Stomach smooth muscle (tissue), 2 donors: ENCODE measurements at regions not wholly inside any gene's neighbourhood (a gene's known extent, or its start where the extent isn't known, plus 50 kb on each side); places are given as distances from the start of the nearest gene placed in this dataset.
"Not testable (repeated sequence)": the region's sequence is repeated elsewhere in the genome, so short reads cannot be mapped to it uniquely, and the experiment has no call there.

Source experiments
- H3K27ac ChIP-seq: one replicate; pipeline ENCODE4 v1.7.0; 2013; ENCODE audit warnings: mild to moderate bottlenecking, low read length, inconsistent platforms
- H3K27me3 ChIP-seq, 2 donors: one replicate each; pipeline ENCODE4 v1.7.0; 2013; ENCODE audit warnings: low read length in 2 of 2; ENCODE audit not compliant: insufficient read depth in 2 of 2, control insufficient read depth in 1 of 2
- H3K36me3 ChIP-seq, 2 donors: one replicate each; pipeline ENCODE4 v1.7.0; 2013; ENCODE audit warnings: low read length in 2 of 2; ENCODE audit not compliant: control insufficient read depth in 2 of 2, insufficient read depth in 2 of 2
- H3K4me1 ChIP-seq: one replicate; pipeline ENCODE4 v1.7.0; 2013; ENCODE audit warnings: low read length; ENCODE audit not compliant: control insufficient read depth, insufficient read depth
- H3K4me3 ChIP-seq, 2 donors: one replicate each; pipeline ENCODE4 v1.7.0; 2013; ENCODE audit warnings: low read length in 2 of 2
- H3K9ac ChIP-seq, 2 donors: one replicate each; pipeline ENCODE4 v1.7.0; 2013; ENCODE audit warnings: low read length in 2 of 2, mild to moderate bottlenecking in 1 of 2
- H3K9me3 ChIP-seq, 2 donors: one replicate each; pipeline ENCODE4 v1.7.0; 2013; ENCODE audit warnings: low read length in 2 of 2; ENCODE audit not compliant: control insufficient read depth in 2 of 2
- donor health status: healthy.
- donor health status: Pancreatic carcinoma.

DNA sequence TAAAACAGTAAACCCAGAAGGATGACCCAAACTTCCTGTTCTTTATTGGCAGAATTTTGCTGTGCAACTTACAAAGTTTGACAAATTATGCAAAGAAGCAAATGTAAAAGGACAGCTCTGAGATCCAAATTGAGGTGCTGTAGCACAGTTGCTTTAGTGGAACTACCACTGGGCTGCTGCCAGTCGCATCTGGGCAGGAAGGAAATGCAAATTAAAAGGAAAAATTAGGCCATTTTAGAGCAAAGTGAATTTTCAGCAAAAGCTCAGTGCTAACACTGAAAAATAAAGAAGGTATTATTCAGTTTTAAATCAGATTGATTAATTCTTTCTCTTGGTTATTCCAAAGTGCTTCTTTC lies 104.5 kb downstream of the ZMAT3 start:
- Histone ChIP-seq H3K27me3 (no peaks in the 10 kb centered on the region), H3K36me3 (no peaks in the 10 kb centered on the region), H3K27ac (no peak overlapping the region), H3K4me1 (peaks cover 3% of the 10 kb centered on the region), H3K9me3 (no peaks in the 10 kb centered on the region), H3K4me3 (peak overlapping the region in 1 of 2 donors; percentile 9), H3K9ac (peak overlapping the region in 1 of 2 donors; percentile 7)

- Histone ChIP-seq H3K9ac (peak overlapping the region in 1 of 2 donors; percentile 7), H3K4me3 (peak overlapping the region in 1 of 2 donors; percentile 9), H3K27me3 (no peaks in the 10 kb centered on the region), H3K9me3 (no peaks in the 10 kb centered on the region), H3K4me1 (peaks cover 3% of the 10 kb centered on the region), H3K27ac (no peak overlapping the region), H3K36me3 (no peaks in the 10 kb centered on the region)
Observed at GRCh38 chr3:178966299-178967176, 105.1 kb downstream of the ZMAT3 start.

DNA sequence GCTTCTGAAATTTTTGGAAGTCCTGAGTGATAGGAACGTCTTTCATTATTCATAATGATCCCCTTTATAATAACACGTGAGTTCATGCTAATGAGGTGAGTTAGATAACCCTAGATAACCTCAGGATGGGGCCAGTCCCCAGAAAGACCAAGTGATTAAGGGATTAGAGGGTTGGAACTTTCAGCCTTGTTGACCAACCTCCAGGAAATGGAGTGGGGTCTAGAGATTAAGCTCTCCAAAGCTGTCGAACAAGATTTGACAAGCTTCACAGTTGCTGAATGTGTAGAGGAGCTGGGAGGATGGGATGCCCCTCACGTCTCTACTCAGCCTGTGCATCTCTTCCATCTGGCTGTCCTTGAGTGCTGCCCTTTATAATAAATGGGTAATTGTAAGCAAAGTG lies 107.1 kb downstream of the ZMAT3 start:
- Histone ChIP-seq H3K36me3 (no peaks in the 10 kb centered on the region), H3K9ac (no peak overlapping the region), H3K27me3 (no peaks in the 10 kb centered on the region), H3K4me1 (peaks cover 3% of the 10 kb centered on the region), H3K27ac (no peak overlapping the region), H3K4me3 (no peak overlapping the region), H3K9me3 (no peaks in the 10 kb centered on the region)

DNA sequence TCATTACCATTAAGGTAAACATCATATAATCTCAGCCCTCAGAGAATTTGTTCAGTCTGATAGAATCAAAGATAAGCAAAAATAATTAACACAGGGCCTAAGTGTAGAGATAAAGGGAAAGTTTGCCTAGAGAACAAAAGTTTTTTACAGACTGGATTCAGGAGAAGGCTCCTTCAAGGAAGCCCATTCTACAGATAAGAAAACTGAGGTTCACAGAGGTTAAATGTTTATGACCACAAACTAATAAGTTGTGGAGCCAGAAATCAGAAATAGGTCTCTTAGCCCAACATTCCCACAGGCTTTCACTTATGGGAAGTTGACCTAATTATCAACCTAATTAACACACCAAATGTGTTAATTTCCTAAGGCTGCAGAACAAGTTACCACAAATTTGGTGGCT lies 110.7 kb downstream of the ZMAT3 start:
- no peaks in the 10 kb centered on the region for H3K9me3 ChIP-seq
- H3K4me3 ChIP-seq, result no peak overlapping the region
- H3K27me3 ChIP-seq, result no peaks in the 10 kb centered on the region
- no peak overlapping the region for H3K27ac ChIP-seq
- H3K4me1 ChIP-seq, result no peaks in the 10 kb centered on the region
- no peaks in the 10 kb centered on the region for H3K36me3 ChIP-seq
- no peak overlapping the region for H3K9ac ChIP-seq

GRCh38 chr3:178960181-178960580 lies 111.4 kb downstream of the ZMAT3 start:
- Histone ChIP-seq H3K9me3 (no peaks in the 10 kb centered on the region), H3K9ac (no peak overlapping the region), H3K27me3 (no peaks in the 10 kb centered on the region), H3K27ac (no peak overlapping the region), H3K36me3 (no peaks in the 10 kb centered on the region), H3K4me1 (no peaks in the 10 kb centered on the region), H3K4me3 (no peak overlapping the region)

- no peaks in the 10 kb centered on the region for H3K27me3 ChIP-seq
- H3K36me3 ChIP-seq, result no peaks in the 10 kb centered on the region
Observed at GRCh38 chr3:178950676-178951075, 120.9 kb downstream of the ZMAT3 start.

DNA sequence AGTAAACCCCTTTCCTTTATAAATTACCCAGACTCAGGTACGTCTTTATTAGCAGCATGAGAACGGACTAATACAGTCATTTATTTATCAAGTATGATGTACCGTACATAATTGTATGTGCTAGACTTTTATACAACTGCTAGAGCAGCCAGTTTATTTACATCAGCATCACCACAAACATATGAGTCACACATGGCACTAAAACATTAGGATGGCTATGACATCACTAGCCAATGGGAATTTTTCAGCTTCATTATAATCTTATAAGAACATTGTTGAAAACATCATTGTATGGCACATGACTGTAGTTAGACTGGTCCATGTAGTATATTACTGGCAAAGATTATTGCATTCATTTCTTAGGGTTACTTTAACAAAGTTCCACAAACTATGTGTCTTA lies 121.7 kb downstream of the ZMAT3 start:
- Histone ChIP-seq H3K36me3 (no peaks in the 10 kb centered on the region), H3K27ac (no peak overlapping the region), H3K27me3 (no peaks in the 10 kb centered on the region), H3K9me3 (peaks cover 0 to 2% of the 10 kb centered on the region in 2 donors), H3K4me1 (no peaks in the 10 kb centered on the region), H3K4me3 (no peak overlapping the region), H3K9ac (no peak overlapping the region)

More at GRCh38 chr3:178950676-178951075, 120.9 kb downstream of the ZMAT3 start:
- H3K4me3 ChIP-seq, result no peak overlapping the region
- H3K27ac ChIP-seq, result no peak overlapping the region
- H3K4me1 ChIP-seq, result no peaks in the 10 kb centered on the region
- peaks cover 0 to 2% of the 10 kb centered on the region in 2 donors for H3K9me3 ChIP-seq
- no peak overlapping the region for H3K9ac ChIP-seq

- Histone ChIP-seq H3K27me3 (no peaks in the 10 kb centered on the region), H3K27ac (no peak overlapping the region), H3K9ac (no peak overlapping the region), H3K36me3 (no peaks in the 10 kb centered on the region), H3K4me3 (no peak overlapping the region), H3K4me1 (no peaks in the 10 kb centered on the region), H3K9me3 (peaks cover 0 to 2% of the 10 kb centered on the region in 2 donors)
Observed at GRCh38 chr3:178948546-178948945, 123.1 kb downstream of the ZMAT3 start.

GRCh38 chr3:178947738-178948137 lies 123.9 kb downstream of the ZMAT3 start:
- H3K4me3 ChIP-seq, result no peak overlapping the region
- peaks cover 0 to 2% of the 10 kb centered on the region in 2 donors for H3K9me3 ChIP-seq
- H3K36me3 ChIP-seq, result no peaks in the 10 kb centered on the region
- H3K27me3 ChIP-seq, result no peaks in the 10 kb centered on the region
- no peaks in the 10 kb centered on the region for H3K4me1 ChIP-seq
- no peak overlapping the region for H3K27ac ChIP-seq
- H3K9ac ChIP-seq, result no peak overlapping the region

DNA sequence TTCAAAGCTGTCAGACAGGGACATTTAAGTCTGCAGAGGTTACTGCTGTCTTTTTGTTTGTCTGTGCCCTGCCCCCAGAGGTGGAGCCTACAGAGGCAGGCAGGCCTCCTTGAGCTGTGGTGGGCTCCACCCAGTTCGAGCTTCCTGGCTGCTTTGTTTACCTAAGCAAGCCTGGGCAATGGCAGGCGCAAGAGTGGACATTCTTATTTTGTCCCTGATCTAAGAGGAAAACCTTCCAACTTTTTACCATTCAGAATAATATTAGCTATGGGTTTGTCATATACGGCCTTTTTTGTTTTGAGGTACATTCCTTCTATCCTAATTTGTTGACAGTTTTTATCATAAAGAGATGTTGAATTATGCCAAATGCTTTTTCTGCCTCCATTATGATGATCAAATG lies 129.3 kb downstream of the ZMAT3 start:
- not testable (repeated sequence) for H3K27ac ChIP-seq, H3K4me3 ChIP-seq, H3K27me3 ChIP-seq, H3K9ac ChIP-seq, H3K9me3 ChIP-seq, H3K4me1 ChIP-seq, H3K36me3 ChIP-seq

GRCh38 chr3:178930116-178930515 lies 141.5 kb downstream of the ZMAT3 start:
- peaks cover 8 to 10% of the 10 kb centered on the region in 2 donors for H3K9me3 ChIP-seq
- no peaks in the 10 kb centered on the region for H3K27me3 ChIP-seq
- no peak overlapping the region for H3K4me3 ChIP-seq
- no peaks in the 10 kb centered on the region for H3K36me3 ChIP-seq
- no peaks in the 10 kb centered on the region for H3K4me1 ChIP-seq
- H3K27ac ChIP-seq, result no peak overlapping the region
- no peak overlapping the region for H3K9ac ChIP-seq
